Activated CD4-positive, alpha-beta T cell treated with anti-CD3 and anti-CD28 coated beads, Interleukin-2, amount 10 ng/mL, durations not matched to agents 7 days and 5 days (primary cell): ENCODE measurements at regions not wholly inside any gene's neighbourhood (a gene's known extent, or its start where the extent isn't known, plus 50 kb on each side); places are given as distances from the start of the nearest gene placed in this dataset.

Experiments used
- CTCF ChIA-PET: fragments of 350-600 bp; sonication (Branson Sonifier 250); formaldehyde crosslinking; loops from one replicate; lab custom pipeline; 2021; ENCODE audit warnings: antibody characterized with exemption; lab: Charles Lee
- POLR2A ChIA-PET: fragments of 350-600 bp; sonication (Branson Sonifier 250); formaldehyde crosslinking; loops from one replicate; lab custom pipeline; 2021; ENCODE audit warnings: antibody characterized with exemption; lab: Charles Lee
- DNase-seq: peaks from one replicate; pipeline ENCODE4 v3.0.0-alpha.2; 2020
- H3K27ac Mint-ChIP-seq: one replicate; pipeline ENCODE4 v1.8.0; 2021; ENCODE audit warnings: mild to moderate bottlenecking, moderate library complexity, mixed read lengths
- H3K27me3 Mint-ChIP-seq: one replicate; pipeline ENCODE4 v1.8.0; 2021; ENCODE audit warnings: mixed read lengths
- H3K36me3 Mint-ChIP-seq: one replicate; pipeline ENCODE4 v1.8.0; 2021; ENCODE audit warnings: low read depth, mixed read lengths
- H3K4me1 Mint-ChIP-seq: one replicate; pipeline ENCODE4 v1.8.0; 2021; ENCODE audit warnings: mixed read lengths
- H3K4me3 Mint-ChIP-seq: one replicate; pipeline ENCODE4 v1.8.0; 2021; ENCODE audit warnings: mild to moderate bottlenecking, moderate library complexity, mixed read lengths
- H3K9me3 Mint-ChIP-seq: one replicate; pipeline ENCODE4 v1.8.0; 2021; ENCODE audit warnings: mixed read lengths

DNA sequence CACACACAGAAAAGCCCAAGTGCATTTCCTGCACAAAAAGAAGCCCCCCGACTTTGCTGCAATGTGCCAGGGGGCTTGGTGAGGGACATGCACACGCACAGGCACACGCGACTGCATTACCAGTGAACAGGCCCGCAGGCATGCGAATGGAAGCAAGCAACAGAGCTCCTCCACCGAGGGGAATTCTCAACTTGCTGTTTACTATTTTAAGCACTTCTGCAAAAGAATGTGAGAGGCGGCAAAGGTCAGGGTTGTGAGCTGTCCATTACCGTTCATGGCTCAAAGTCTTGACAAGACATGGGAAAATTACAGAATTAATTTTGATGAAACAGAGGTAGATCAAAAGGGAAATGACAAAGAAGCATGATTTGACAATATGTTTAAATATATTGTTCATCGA lies 342.5 kb upstream of the NOCT start:
- CTCF ChIA-PET: no interaction called here
- H3K27ac Mint-ChIP-seq: no peak overlapping the region
- H3K9me3 Mint-ChIP-seq: no peaks in the 10 kb centered on the region
- POLR2A ChIA-PET: no interaction called here
- no peak for DNase-seq
- H3K4me1 Mint-ChIP-seq: no peaks in the 10 kb centered on the region
- peaks cover 4% of the 10 kb centered on the region for H3K27me3 Mint-ChIP-seq
- H3K36me3 Mint-ChIP-seq: no peaks in the 10 kb centered on the region
- H3K4me3 Mint-ChIP-seq: no peak overlapping the region

- H3K4me3 Mint-ChIP-seq: no peak overlapping the region
- CTCF ChIA-PET: no interaction called here
- peaks cover 3% of the 10 kb centered on the region for H3K27me3 Mint-ChIP-seq
- no peak for DNase-seq
- POLR2A ChIA-PET: no interaction called here
- H3K27ac Mint-ChIP-seq: no peak overlapping the region
- H3K4me1 Mint-ChIP-seq: no peaks in the 10 kb centered on the region
- no peaks in the 10 kb centered on the region for H3K9me3 Mint-ChIP-seq
- no peaks in the 10 kb centered on the region for H3K36me3 Mint-ChIP-seq
These were observed 343.1 kb upstream of the NOCT start for GRCh38 chr4:138672393-138672976.

GRCh38 chr4:138671606-138672084 lies 343.9 kb upstream of the NOCT start:
- H3K36me3 Mint-ChIP-seq: no peaks in the 10 kb centered on the region
- H3K4me3 Mint-ChIP-seq: no peak overlapping the region
- H3K4me1 Mint-ChIP-seq: no peaks in the 10 kb centered on the region
- H3K27me3 Mint-ChIP-seq: peaks cover 3% of the 10 kb centered on the region
- CTCF ChIA-PET: no interaction called here
- POLR2A ChIA-PET: no interaction called here
- no peak for DNase-seq
- no peak overlapping the region for H3K27ac Mint-ChIP-seq
- H3K9me3 Mint-ChIP-seq: no peaks in the 10 kb centered on the region

DNA sequence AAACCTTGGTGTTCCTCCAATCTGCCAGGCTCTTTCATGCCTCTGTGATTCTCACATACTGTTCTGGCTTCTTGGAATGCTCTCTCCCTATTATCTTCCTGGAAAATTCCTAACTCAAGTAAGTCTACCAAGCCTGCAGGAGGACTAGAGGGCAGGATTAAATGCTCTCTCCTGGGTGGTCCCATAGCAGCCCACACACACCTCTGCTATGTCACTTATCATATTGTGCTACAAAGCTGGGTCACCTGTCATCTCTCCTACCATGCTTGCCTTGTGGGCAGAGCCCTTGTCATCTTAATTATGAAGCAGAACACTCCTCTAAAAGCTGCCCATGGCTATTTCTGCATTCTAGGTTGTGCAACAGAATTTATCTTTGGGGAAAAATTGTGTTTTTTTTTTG lies 344.5 kb upstream of the NOCT start:
- DNase-seq: no peak
- no peak overlapping the region for H3K27ac Mint-ChIP-seq
- CTCF ChIA-PET: no interaction called here
- no peak overlapping the region for H3K4me3 Mint-ChIP-seq
- no peaks in the 10 kb centered on the region for H3K4me1 Mint-ChIP-seq
- POLR2A ChIA-PET: no interaction called here
- H3K27me3 Mint-ChIP-seq: peaks cover 3% of the 10 kb centered on the region
- no peaks in the 10 kb centered on the region for H3K36me3 Mint-ChIP-seq
- no peaks in the 10 kb centered on the region for H3K9me3 Mint-ChIP-seq

DNA sequence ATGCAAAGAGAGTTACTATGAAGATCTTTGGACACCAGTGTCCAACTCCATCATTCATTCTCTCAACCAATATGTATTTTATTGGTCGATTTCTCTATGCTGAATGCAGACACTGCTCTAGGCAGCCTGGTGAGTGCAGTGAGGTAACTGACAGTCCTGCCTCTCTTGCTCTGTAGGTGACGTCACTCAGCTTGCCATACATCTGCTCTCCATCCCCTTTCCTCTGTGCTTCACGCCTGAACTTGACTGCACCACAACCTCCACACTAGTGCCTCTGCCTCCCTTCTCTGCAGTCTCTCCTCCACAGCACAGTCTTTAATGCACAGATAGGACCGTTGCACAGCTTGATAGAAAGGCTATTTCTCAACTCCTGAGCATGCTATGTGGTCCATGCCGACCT lies 344.9 kb upstream of the NOCT start:
- DNase-seq: no peak
- Mint-ChIP-seq H3K27me3 (peaks cover 3% of the 10 kb centered on the region), H3K27ac (no peak overlapping the region), H3K4me1 (no peaks in the 10 kb centered on the region), H3K9me3 (no peaks in the 10 kb centered on the region), H3K4me3 (no peak overlapping the region), H3K36me3 (no peaks in the 10 kb centered on the region)
- ChIA-PET POLR2A (no interaction called here), CTCF (no interaction called here)

DNA sequence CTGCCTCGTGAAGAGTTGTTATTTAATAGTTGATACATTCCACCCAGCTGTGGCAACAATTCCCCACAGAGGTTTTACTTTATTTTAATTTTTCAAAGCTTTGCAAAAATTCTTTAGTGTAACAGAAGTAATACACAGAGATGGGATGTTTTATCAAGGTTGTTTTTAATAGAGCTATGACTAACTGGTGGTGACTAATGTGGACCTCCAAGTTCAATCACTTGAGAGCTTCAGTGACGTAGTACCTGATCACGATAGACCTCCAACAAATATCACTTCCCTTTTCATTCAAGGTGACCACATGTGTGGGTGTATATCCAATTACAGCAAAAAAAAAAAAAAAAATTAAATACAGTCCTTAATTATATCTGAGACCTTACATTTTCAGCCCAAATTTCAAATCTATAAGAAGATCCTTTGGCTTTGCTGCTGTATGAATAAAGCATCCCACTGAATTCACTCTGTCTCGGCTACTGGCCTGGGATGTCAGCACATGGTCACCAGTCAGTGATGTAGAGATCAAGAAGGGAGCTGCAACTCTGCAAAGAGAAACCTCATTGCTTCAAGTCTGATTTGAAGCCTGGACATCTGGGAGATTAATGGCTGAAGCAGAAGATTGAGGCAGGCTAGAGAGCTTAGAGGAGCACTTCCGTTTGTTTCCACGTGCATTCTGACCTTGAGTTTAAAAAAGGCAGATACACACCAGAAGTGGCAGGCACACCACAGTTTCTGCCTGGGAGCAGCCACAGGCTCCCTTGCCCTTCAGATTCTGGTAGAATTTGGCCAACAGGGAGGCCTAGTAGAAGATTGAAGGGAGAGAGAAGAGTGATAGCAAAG lies 345.9 kb upstream of the NOCT start:
- Mint-ChIP-seq H3K4me1 (no peaks in the 10 kb centered on the region), H3K9me3 (no peaks in the 10 kb centered on the region), H3K4me3 (no peak overlapping the region), H3K27ac (no peak overlapping the region), H3K27me3 (peaks cover 3% of the 10 kb centered on the region), H3K36me3 (no peaks in the 10 kb centered on the region)
- no peak for DNase-seq
- CTCF ChIA-PET: no interaction called here
- POLR2A ChIA-PET: no interaction called here

- Mint-ChIP-seq H3K4me1 (no peaks in the 10 kb centered on the region), H3K36me3 (no peaks in the 10 kb centered on the region), H3K27me3 (peaks cover 3% of the 10 kb centered on the region), H3K27ac (no peak overlapping the region), H3K4me3 (no peak overlapping the region), H3K9me3 (no peaks in the 10 kb centered on the region)
- DNase-seq: no peak
- POLR2A ChIA-PET: no interaction called here
- CTCF ChIA-PET: no interaction called here
These were observed 347.3 kb upstream of the NOCT start for GRCh38 chr4:138668309-138668708.

DNA sequence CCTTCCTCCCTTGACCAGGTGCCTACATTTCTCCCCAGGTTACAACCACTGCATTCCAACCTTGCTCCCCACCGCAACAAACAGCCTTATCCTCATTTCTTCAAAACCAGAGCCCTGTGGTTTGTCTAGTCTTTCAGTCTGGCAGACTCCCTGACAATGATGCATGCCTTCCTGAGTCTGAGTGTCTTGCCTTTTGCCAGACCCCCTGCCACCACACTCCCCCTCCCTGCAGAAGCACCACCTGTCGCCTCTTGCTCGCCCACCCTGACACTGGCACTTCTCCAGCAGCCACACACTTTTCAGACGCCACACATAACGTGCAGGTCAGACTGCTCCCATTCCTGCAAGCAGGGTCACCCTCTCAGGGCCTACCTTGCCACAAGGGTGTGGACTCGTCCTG lies 349.2 kb upstream of the NOCT start:
- DNase-seq: no peak
- H3K4me1 Mint-ChIP-seq: no peaks in the 10 kb centered on the region
- no peak overlapping the region for H3K4me3 Mint-ChIP-seq
- no peaks in the 10 kb centered on the region for H3K36me3 Mint-ChIP-seq
- H3K27me3 Mint-ChIP-seq: peaks cover 3% of the 10 kb centered on the region
- H3K9me3 Mint-ChIP-seq: no peaks in the 10 kb centered on the region
- ChIA-PET POLR2A (no interaction called here), CTCF (no interaction called here)
- H3K27ac Mint-ChIP-seq: no peak overlapping the region

GRCh38 chr4:138665851-138666250 lies 349.7 kb upstream of the NOCT start:
- H3K27me3 Mint-ChIP-seq: peaks cover 2% of the 10 kb centered on the region
- CTCF ChIA-PET: interaction anchor here (0.9 kb wide), 1 partner anchor 11 kb away, joined by 3 read pairs; no protein-coding TSS in a partner anchor
- POLR2A ChIA-PET: no interaction called here

DNA sequence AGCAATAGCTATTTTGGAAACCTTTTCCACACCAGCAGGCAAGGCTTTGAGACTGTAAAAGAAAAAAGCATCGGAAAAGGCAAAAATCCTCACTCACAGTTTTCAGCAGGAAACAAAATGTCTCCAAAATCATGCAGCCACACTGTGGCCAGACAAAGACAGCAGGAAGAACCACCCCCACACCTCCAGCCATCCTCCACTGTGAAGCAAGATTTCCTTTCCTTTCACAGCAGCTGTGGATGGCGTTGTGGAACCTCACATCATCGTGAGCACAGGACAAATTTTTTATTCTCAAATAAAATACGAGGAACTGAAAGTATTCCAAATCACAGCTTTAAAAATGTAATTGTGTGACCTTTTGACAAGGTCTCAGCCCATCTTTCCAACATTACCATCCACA lies 351.7 kb upstream of the NOCT start:
- H3K4me1 Mint-ChIP-seq: no peaks in the 10 kb centered on the region
- POLR2A ChIA-PET: no interaction called here
- no peaks in the 10 kb centered on the region for H3K9me3 Mint-ChIP-seq
- no peak overlapping the region for H3K4me3 Mint-ChIP-seq
- no peak for DNase-seq
- H3K27ac Mint-ChIP-seq: no peak overlapping the region
- H3K27me3 Mint-ChIP-seq: peaks cover 2% of the 10 kb centered on the region
- H3K36me3 Mint-ChIP-seq: no peaks in the 10 kb centered on the region
- CTCF ChIA-PET: no interaction called here

More at GRCh38 chr4:138665851-138666250, 349.7 kb upstream of the NOCT start:
- Mint-ChIP-seq H3K4me1 (no peaks in the 10 kb centered on the region), H3K4me3 (no peak overlapping the region), H3K9me3 (no peaks in the 10 kb centered on the region), H3K27ac (no peak overlapping the region), H3K36me3 (no peaks in the 10 kb centered on the region)
- DNase-seq: no peak

DNA sequence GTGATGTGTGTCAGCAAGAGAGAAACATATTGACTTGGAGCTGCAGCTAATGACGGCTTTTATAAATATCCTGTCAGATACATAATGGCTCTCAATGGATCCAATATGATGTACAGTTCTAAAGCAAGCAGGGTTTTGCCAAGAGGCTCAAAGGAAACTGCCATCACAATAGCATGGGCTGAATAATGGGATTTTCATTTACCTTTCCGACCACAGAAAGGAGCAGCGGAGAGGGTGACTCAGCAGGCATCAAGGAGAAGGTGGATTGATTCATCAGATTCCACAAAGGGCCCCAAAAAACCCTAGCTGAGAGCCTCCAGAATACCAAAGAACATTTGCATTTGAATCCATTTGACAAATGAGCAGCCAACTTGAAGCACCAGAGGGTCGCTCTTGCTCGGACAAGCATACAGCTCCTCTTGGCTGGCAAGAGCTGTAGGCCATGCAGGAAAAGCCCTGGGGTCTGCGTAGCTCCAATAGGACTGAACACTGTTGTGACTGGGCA lies 355.7 kb upstream of the NOCT start:
- POLR2A ChIA-PET: interaction anchor here (0.5 kb wide), 1 partner anchor 55 kb away, joined by 3 read pairs; no protein-coding TSS in a partner anchor
- no peaks in the 10 kb centered on the region for H3K4me1 Mint-ChIP-seq
- no peak overlapping the region for H3K4me3 Mint-ChIP-seq
- no peaks in the 10 kb centered on the region for H3K36me3 Mint-ChIP-seq
- H3K27ac Mint-ChIP-seq: no peak overlapping the region
- H3K27me3 Mint-ChIP-seq: peaks cover 2% of the 10 kb centered on the region
- CTCF ChIA-PET: no interaction called here
- no peaks in the 10 kb centered on the region for H3K9me3 Mint-ChIP-seq
- no peak for DNase-seq

GRCh38 chr4:138659037-138659811 lies 356.4 kb upstream of the NOCT start:
- H3K4me1 Mint-ChIP-seq: no peaks in the 10 kb centered on the region
- peaks cover 2% of the 10 kb centered on the region for H3K27me3 Mint-ChIP-seq
- POLR2A ChIA-PET: interaction anchor here (0.5 kb wide), 1 partner anchor 55 kb away, joined by 3 read pairs; no protein-coding TSS in a partner anchor
- no peak overlapping the region for H3K4me3 Mint-ChIP-seq
- CTCF ChIA-PET: no interaction called here
- H3K36me3 Mint-ChIP-seq: no peaks in the 10 kb centered on the region
- H3K27ac Mint-ChIP-seq: no peak overlapping the region
- no peak for DNase-seq
- H3K9me3 Mint-ChIP-seq: no peaks in the 10 kb centered on the region

DNA sequence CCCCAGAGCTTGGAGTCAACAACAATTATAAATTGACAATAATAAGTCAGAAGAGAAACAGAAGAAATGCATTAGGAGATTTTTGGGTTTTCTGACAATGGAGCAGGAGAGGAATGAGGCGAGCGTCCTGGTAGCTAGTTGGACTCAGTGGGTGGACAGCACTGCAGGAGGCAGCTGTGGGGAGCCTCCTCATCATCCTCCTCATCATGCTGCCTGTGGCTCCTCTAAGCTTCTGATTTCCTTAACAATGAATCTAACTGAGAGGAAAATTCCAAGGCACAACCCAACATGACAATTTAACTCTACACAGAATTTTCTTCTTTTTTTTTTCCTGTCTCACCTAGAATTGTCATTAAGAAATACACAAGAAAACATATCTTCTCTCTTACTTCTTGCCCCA lies 357.1 kb upstream of the NOCT start:
- H3K4me3 Mint-ChIP-seq: no peak overlapping the region
- H3K9me3 Mint-ChIP-seq: no peaks in the 10 kb centered on the region
- ChIA-PET POLR2A (no interaction called here), CTCF (no interaction called here)
- no peak overlapping the region for H3K27ac Mint-ChIP-seq
- no peaks in the 10 kb centered on the region for H3K4me1 Mint-ChIP-seq
- H3K36me3 Mint-ChIP-seq: no peaks in the 10 kb centered on the region
- peaks cover 2% of the 10 kb centered on the region for H3K27me3 Mint-ChIP-seq
- no peak for DNase-seq
